ENCODE measurements at regions not wholly inside any gene's neighbourhood (a gene's known extent, or its start where the extent isn't known, plus 50 kb on each side); places are given as distances from the start of the nearest gene placed in this dataset.

DNA sequence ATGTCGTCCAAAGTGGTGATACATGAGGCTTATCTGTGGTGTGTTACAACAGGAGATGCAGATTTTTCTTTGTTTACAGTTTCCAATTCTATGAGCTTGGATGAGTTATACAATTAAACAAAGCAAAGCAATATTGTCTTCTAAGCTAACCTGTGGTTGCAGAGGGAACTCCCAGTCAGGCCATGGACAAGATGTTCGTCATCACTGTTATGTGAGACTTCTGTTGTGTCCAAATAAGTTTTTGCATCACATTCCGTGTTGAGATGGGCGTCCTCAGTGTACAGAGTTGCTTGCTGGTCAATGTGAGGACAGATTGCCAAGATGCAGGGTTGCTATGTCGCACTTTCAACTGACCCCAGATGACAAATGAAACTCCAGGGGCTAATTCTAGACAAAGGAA is 189.3 kb downstream of the IRF8 start:
- Histone ChIP-seq H3K4me2 (no peak overlapping the region), H3K27me3 (ENCODE audit: insufficient read depth, low read depth) (peaks cover 92% of the 10 kb centered on the region), H3K36me3 (ENCODE audit: low read depth) (no peaks in the 10 kb centered on the region), H3K4me3 (no peak overlapping the region), H3K9me2 (ENCODE audit: insufficient read depth) (no peaks in the 10 kb centered on the region), H4K20me1 (ENCODE audit: insufficient read depth) (no peaks in the 10 kb centered on the region; the same call in 1 of the 2 replicates), H3K27ac (no peak overlapping the region), H3F3A (ENCODE audit: insufficient read depth, low read depth) (no peaks in the 10 kb centered on the region), H2AFZ (no peak overlapping the region), H3K79me2 (ENCODE audit: low read depth) (no peaks in the 10 kb centered on the region), H3K4me1 (replicated peaks; ENCODE audit: insufficient read depth) (no peaks in the 10 kb centered on the region), H3K9me3 (ENCODE audit: insufficient read depth, low read depth) (no peaks in the 10 kb centered on the region)
- ChIA-PET POLR2A (ENCODE audit: unreplicated experiment) (no interaction called here), CTCF (no interaction called here)
- intact Hi-C loops (cut with micrococcal nuclease; ENCODE audit: unreplicated experiment), result no loop called here
- BruUV-seq (replicated peaks), result no TSS peak
- DNase-seq, result no peak
- TF ChIP-seq EZH2 (IDR thresholded peaks at IDR 0.05; ENCODE audit: low read depth), result no peak
- TF ChIP-seq, protein P1, sequence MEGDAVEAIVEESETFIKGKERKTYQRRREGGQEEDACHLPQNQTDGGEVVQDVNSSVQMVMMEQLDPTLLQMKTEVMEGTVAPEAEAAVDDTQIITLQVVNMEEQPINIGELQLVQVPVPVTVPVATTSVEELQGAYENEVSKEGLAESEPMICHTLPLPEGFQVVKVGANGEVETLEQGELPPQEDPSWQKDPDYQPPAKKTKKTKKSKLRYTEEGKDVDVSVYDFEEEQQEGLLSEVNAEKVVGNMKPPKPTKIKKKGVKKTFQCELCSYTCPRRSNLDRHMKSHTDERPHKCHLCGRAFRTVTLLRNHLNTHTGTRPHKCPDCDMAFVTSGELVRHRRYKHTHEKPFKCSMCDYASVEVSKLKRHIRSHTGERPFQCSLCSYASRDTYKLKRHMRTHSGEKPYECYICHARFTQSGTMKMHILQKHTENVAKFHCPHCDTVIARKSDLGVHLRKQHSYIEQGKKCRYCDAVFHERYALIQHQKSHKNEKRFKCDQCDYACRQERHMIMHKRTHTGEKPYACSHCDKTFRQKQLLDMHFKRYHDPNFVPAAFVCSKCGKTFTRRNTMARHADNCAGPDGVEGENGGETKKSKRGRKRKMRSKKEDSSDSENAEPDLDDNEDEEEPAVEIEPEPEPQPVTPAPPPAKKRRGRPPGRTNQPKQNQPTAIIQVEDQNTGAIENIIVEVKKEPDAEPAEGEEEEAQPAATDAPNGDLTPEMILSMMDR (conservative IDR thresholded peaks at IDR 0.05), result no peak

DNA sequence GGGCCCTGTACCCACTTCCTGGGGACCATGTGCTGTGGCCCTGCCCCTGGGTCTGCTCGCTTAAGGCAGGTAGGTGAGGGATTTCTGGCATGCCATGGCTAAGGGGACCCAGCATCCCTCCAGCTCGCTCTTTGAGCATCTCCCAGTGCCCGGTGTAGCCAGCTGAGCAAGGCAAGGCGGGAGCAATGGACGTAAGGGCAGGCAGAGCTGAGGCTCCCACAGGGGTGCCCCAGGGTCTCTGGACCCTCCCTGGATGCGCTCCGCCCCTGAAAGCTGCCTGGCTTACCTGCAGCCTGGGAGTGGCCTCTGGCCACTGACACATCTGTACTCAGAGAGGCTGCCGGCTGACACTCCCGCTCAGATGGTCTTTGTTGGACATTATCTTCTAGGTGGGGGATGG is 189.9 kb downstream of the IRF8 start:
- Histone ChIP-seq H2AFZ (no peak overlapping the region), H3F3A (ENCODE audit: insufficient read depth, low read depth) (no peaks in the 10 kb centered on the region), H3K4me2 (no peak overlapping the region), H3K9me3 (ENCODE audit: insufficient read depth, low read depth) (no peaks in the 10 kb centered on the region), H3K4me3 (no peak overlapping the region), H3K79me2 (ENCODE audit: low read depth) (no peaks in the 10 kb centered on the region), H3K9me2 (ENCODE audit: insufficient read depth) (no peaks in the 10 kb centered on the region), H3K36me3 (ENCODE audit: low read depth) (no peaks in the 10 kb centered on the region), H4K20me1 (ENCODE audit: insufficient read depth) (no peaks in the 10 kb centered on the region; the same call in 1 of the 2 replicates), H3K27me3 (ENCODE audit: insufficient read depth, low read depth) (peaks cover 92% of the 10 kb centered on the region), H3K27ac (no peak overlapping the region), H3K4me1 (replicated peaks; ENCODE audit: insufficient read depth) (no peaks in the 10 kb centered on the region)
- BruUV-seq (replicated peaks), result no TSS peak
- TF ChIP-seq EZH2 (IDR thresholded peaks at IDR 0.05; ENCODE audit: low read depth), result no peak
- TF ChIP-seq, protein P1 (conservative IDR thresholded peaks at IDR 0.05), result no peak
- DNase-seq, result no peak
- intact Hi-C loops (cut with micrococcal nuclease; ENCODE audit: unreplicated experiment), result no loop called here
- CTCF ChIA-PET, result no interaction called here
- POLR2A ChIA-PET (ENCODE audit: unreplicated experiment), result no interaction called here

DNA sequence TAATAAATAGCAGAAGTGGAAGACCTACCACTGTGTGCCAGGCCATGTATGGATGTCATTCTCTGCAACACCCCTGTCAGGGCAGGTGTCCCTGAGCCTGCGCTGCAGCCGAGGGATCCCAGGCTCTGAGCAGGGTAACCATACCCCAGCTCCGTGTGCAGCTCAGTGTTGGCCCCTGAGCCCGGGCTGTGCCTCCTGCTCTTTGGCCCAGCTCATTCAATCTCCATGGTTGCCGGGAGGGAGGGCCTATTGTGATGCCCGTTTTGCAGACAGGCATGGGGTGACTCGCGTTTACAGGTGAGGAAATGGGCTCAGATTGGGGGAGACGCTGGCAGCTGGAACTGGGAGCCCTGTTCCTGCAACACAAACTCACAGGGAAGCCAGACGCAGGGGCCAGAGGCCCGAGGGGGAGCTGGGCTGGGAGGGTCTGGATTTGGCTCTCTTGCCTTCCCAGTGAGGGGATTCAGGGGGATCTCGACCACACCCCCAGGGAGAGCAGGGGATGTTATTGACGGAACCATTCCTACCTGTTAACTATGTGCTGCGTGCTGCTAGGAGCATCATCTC is 190.5 kb downstream of the IRF8 start:
- H4K20me1 ChIP-seq (ENCODE audit: insufficient read depth), result no peaks in the 10 kb centered on the region; the same call in 1 of the 2 replicates
- intact Hi-C loops (cut with micrococcal nuclease; ENCODE audit: unreplicated experiment), result no loop called here

More for the DNA sequence above, 190.5 kb downstream of the IRF8 start:
- no peak overlapping the region for H2AFZ ChIP-seq
- H3K4me2 ChIP-seq, result no peak overlapping the region
- no peaks in the 10 kb centered on the region for H3K4me1 ChIP-seq (replicated peaks; ENCODE audit: insufficient read depth)
- POLR2A ChIA-PET (ENCODE audit: unreplicated experiment), result no interaction called here
- H3F3A ChIP-seq (ENCODE audit: insufficient read depth, low read depth), result no peaks in the 10 kb centered on the region
- no peaks in the 10 kb centered on the region for H3K79me2 ChIP-seq (ENCODE audit: low read depth)
- no peaks in the 10 kb centered on the region for H3K9me2 ChIP-seq (ENCODE audit: insufficient read depth)
- no TSS peak for BruUV-seq (replicated peaks)
- H3K27ac ChIP-seq, result no peak overlapping the region
- TF ChIP-seq, protein P1 (conservative IDR thresholded peaks at IDR 0.05), result no peak
- no peak for TF ChIP-seq EZH2 (IDR thresholded peaks at IDR 0.05; ENCODE audit: low read depth)
- peaks cover 94% of the 10 kb centered on the region for H3K27me3 ChIP-seq (ENCODE audit: insufficient read depth, low read depth)
- no peaks in the 10 kb centered on the region for H3K9me3 ChIP-seq (ENCODE audit: insufficient read depth, low read depth)
- no peak for DNase-seq
- no peaks in the 10 kb centered on the region for H3K36me3 ChIP-seq (ENCODE audit: low read depth)
- CTCF ChIA-PET, result no interaction called here
- H3K4me3 ChIP-seq, result no peak overlapping the region

All from PC-9 (cell line).